HG03175 (cell line): ENCODE measurements at regions not wholly inside any gene's neighbourhood (a gene's known extent, or its start where the extent isn't known, plus 50 kb on each side); places are given as distances from the start of the nearest gene placed in this dataset.
"Not testable (repeated sequence)": the region's sequence is repeated elsewhere in the genome, so short reads cannot be mapped to it uniquely, and the experiment has no call there.

ENCODE experiments used
- ATAC-seq: cut with Tn5 transposase; IDR thresholded peaks from one replicate; pipeline ENCODE4 v1.9.1; 2021; ENCODE audit warnings: mild to moderate bottlenecking, moderate library complexity; ENCODE audit not compliant: unreplicated experiment

GRCh38 chr14:98926146-98926545, 345.9 kb downstream of the BCL11B start:
- no peak for ATAC-seq

- no peak for ATAC-seq
These were observed 345.2 kb downstream of the BCL11B start for GRCh38 chr14:98926801-98927200.

- no peak for ATAC-seq
These were observed 344.0 kb downstream of the BCL11B start for GRCh38 chr14:98927986-98928385.

- no peak for ATAC-seq
These were observed 343.6 kb downstream of the BCL11B start for GRCh38 chr14:98928418-98928817.

- ATAC-seq: no peak
These were observed 340.9 kb downstream of the BCL11B start for GRCh38 chr14:98931126-98931525.

GRCh38 chr14:98931911-98932310, 340.1 kb downstream of the BCL11B start:
- no peak for ATAC-seq

- no peak for ATAC-seq
These were observed 339.3 kb downstream of the BCL11B start for GRCh38 chr14:98932431-98933325.

- ATAC-seq: not testable (repeated sequence)
These were observed 337.4 kb downstream of the BCL11B start for GRCh38 chr14:98934569-98934968.

GRCh38 chr14:98935921-98936320, 336.1 kb downstream of the BCL11B start:
- no peak for ATAC-seq

GRCh38 chr14:98937021-98937420, 335.0 kb downstream of the BCL11B start:
- no peak for ATAC-seq

- no peak for ATAC-seq
These were observed 334.1 kb downstream of the BCL11B start for GRCh38 chr14:98937712-98938505.

GRCh38 chr14:98940693-98941437, 331.1 kb downstream of the BCL11B start:
- ATAC-seq: no peak

- no peak for ATAC-seq
These were observed 330.5 kb downstream of the BCL11B start for GRCh38 chr14:98941481-98941880.

- no peak for ATAC-seq
These were observed 328.1 kb downstream of the BCL11B start for GRCh38 chr14:98943907-98944306.

GRCh38 chr14:98944989-98945388, 327.0 kb downstream of the BCL11B start:
- ATAC-seq: no peak

GRCh38 chr14:98945611-98946570, 326.1 kb downstream of the BCL11B start:
- ATAC-seq: no peak

GRCh38 chr14:98946940-98947339, 325.1 kb downstream of the BCL11B start:
- ATAC-seq: no peak

- ATAC-seq: no peak
These were observed 323.9 kb downstream of the BCL11B start for GRCh38 chr14:98947911-98948595.

- no peak for ATAC-seq
These were observed 322.9 kb downstream of the BCL11B start for GRCh38 chr14:98949051-98949450.
